Fibroblast of skin of back (primary cell): ENCODE measurements at regions not wholly inside any gene's neighbourhood (a gene's known extent, or its start where the extent isn't known, plus 50 kb on each side); places are given as distances from the start of the nearest gene placed in this dataset.
"Not testable (repeated sequence)": the region's sequence is repeated elsewhere in the genome, so short reads cannot be mapped to it uniquely, and the experiment has no call there.

Source experiments
- DNase-seq: peaks from one replicate; pipeline ENCODE4 v3.0.0-alpha.2; 2013

DNA sequence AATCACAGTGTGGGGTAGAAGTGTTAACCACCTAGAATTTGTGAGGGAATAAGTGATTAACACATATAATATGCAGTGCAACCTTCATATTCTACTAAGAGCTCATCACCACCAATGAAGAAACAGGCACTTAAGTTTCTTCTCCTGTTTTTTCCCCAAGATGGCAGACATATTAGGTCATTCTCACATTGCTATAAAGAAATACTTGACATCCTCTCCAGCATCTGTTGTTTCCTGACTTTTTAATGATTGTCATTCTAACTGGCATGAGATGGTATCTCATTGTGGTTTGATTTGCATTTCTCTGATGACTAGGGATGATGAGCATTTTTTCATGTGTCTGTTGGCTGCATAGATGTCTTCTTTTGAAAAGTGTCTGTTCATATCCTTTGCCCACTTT, 301.5 kb upstream of the CLEC14A start:
- peak; percentile 28 for DNase-seq

GRCh38 chr14:38556252-38556651, 300.4 kb upstream of the CLEC14A start:
- no peak for DNase-seq

GRCh38 chr14:38554026-38554425, 298.1 kb upstream of the CLEC14A start:
- DNase-seq = no peak

DNA sequence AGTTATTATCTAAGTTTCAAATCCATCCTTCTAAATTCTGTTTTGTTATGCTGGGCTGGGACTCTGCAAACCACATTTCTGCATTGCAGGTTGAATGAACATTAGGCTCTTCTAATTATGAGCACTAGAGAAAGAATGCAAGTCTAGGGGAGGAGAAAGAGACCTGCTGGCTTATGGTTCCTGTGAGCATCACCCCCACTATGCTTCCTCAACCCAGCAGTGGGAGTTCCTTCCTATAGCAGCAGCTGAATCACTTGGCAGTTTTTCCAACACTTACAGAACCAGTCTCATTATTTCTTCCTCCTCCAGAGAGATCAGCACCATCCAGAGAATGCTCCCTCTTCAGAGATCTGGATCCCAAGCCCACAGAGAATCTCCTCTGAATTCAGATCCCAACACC, 297.7 kb upstream of the CLEC14A start:
- peak; percentile 79 for DNase-seq

- DNase-seq = no peak
These were observed 293.7 kb upstream of the CLEC14A start for GRCh38 chr14:38549564-38549963.

GRCh38 chr14:38547961-38548490, 292.1 kb upstream of the CLEC14A start:
- DNase-seq = peak; percentile 9

GRCh38 chr14:38546932-38547551, 291.1 kb upstream of the CLEC14A start:
- DNase-seq = no peak

- DNase-seq = no peak
These were observed 288.9 kb upstream of the CLEC14A start for GRCh38 chr14:38544776-38545175.

GRCh38 chr14:38543851-38544250, 288.0 kb upstream of the CLEC14A start:
- not testable (repeated sequence) for DNase-seq

DNA sequence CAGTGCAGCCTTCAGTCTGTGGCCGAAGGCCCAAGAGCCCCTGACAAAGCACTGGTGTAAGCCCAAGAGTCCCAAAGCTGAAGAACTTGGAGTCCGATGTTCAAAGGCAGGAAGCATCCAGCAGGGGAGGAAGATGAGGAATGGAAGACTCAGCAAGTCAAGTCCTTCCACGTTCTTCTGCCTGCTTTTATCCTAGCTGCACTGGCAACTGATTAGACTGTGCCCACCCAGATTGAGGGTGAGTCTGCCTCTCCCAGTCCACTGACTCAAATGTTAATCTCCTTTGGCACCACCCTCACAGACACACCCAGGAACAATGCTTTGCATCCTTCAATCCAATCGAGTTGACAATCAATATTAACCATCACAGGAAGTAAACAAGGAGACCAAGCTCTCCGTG, 282.2 kb upstream of the CLEC14A start:
- DNase-seq = not testable (repeated sequence)

DNA sequence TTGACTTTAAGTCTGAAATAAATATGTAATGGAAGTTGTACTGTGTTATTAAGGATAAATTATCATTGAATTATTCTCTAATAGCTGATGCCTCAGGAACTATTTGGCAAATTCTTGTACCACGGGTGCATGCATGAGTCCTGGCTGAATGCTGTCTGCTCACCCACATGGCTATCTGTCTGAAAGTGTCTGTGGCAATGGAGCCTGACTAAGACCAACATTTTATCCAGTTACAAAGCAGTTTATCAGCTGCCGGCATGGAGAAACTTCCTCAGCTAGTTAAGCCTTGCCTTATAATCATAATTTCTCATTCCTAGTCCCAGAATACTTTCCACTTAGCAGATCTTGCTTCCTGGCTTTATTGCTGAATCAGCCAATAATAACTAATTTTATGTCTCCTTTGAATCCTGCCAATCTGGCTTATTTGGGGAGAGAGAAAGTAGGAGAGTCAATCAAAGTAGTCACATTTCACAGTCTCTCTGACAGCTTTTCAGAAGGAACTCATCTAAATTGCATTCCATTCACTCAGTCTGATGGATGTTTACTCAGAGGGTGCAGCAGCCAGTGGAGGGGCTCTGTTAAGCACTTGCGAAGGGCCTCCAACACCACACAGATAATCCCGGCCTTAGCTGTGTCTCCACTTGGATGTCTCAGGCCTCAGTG, 280.6 kb upstream of the CLEC14A start:
- DNase-seq = no peak

GRCh38 chr14:38528582-38528981, 272.7 kb upstream of the CLEC14A start:
- DNase-seq = no peak

- no peak for DNase-seq
These were observed 271.6 kb upstream of the CLEC14A start for GRCh38 chr14:38527502-38527878.

- no peak for DNase-seq
These were observed 271.1 kb upstream of the CLEC14A start for GRCh38 chr14:38526826-38527501.

DNA sequence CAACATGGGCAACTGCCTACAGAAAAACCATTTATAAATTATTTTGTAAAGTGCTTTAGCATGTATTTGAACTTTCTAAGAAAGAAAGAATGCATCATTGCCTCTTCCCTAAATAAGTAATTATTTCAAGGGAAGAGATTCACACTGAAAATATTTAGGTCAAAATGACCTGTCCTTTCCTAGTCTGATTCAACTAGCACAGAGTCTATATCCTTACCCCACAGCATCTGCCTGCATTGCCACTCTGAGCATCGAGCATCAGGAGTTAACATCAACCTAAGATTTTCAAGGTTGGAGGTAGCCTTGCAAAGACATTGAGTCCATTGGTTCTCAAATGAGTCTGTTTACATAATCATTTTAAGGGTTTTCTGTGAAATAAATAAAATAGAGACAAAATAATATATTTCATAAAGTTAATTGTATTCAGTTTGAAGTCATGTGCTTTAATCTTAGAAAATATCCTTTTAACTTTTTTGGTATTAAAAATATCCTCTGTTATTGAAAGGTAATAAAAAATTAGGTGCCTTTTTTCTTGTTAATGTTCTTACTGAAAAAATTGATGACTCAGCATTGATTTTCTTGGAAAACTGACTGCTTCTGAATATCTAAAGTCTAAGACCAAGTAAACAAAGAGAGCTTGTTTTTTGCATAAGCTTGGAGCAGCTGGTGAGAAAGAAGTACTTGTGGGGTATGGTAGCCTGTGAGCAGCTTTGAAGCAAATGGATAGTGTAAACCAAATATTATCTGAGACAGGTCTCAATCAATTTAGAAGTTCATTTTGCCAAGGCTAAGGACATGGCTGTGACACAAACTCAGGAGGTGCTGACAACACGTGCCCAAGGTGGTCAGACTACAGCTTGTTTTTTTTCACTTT, 269.0 kb upstream of the CLEC14A start:
- DNase-seq = no peak

GRCh38 chr14:38522724-38523123, 266.8 kb upstream of the CLEC14A start:
- no peak for DNase-seq

DNA sequence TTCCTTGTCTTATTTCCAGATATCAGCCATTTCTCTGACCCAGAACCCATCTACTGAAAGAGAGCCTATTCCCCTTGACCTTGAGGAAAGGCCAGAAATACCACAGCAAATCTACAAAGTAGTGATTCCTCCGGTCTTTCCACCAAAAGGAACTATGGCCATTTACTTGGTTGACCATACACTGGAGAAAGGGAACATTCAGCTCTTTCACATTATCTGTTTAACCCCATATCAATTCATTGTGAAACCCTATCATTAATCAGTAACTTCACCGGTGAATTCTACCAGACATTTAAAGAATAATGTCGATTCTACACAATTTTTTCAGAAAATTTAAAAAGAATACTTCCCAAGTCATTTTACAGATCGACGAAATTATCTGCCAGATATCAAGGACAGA, 265.7 kb upstream of the CLEC14A start:
- no peak for DNase-seq

DNA sequence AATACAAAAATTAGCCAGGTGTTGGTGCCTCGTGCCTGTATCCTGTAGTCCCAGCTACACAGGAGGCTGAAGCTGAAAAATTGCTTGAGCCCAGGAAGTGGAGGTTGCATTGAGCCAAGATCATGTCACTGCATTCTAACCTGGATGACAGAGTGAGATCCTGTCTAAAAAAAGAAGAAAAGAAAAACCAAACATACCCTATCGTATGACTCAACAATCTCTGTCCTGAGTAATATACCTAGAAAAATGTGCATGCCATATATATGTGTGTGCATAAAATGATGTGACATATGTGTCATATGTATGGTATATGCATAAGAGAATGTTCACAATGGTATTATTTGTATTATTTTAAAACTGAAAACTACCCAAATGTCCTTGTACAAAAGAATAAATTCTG, 261.5 kb upstream of the CLEC14A start:
- DNase-seq = peak; percentile 41

DNA sequence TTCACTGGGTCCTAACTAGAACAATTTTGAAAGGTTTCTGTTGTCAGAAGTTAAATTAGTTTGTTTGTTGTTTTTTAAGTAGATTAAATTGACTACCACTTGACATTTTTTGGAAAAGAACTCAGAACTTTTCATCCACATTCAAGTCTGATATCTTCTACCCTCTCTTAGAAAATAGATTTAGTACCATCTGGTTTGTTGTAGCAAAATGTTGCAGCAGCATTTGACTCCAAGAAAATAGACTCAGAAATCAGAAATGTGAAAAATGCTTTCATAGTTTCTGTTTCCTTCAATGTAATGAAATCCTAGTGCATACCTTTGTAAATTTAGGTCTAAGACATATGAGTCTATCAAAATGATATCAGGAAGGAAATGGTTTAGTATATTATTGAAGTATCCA, 256.3 kb upstream of the CLEC14A start:
- DNase-seq = peak; percentile 8

GRCh38 chr14:38507299-38507698, 251.4 kb upstream of the CLEC14A start:
- no peak for DNase-seq

DNA sequence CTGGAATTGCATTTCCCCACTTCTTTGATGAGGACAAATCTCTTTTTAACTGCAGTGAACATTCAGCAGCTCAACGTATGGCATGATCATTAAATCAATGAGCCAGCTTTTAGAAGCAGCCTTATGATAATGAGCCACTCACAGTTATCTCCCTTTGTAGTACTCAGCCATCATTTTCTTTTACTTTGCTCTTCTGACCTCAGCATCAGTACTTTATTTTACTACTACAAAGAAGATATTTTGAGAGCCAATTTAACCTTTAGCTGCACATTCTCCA, 250.0 kb upstream of the CLEC14A start:
- no peak for DNase-seq

GRCh38 chr14:38505221-38505972, 249.5 kb upstream of the CLEC14A start:
- DNase-seq = peak; percentile 2
